ENCODE measurements at regions not wholly inside any gene's neighbourhood (a gene's known extent, or its start where the extent isn't known, plus 50 kb on each side); places are given as distances from the start of the nearest gene placed in this dataset.

- TF ChIP-seq POLR2A (IDR thresholded peaks at IDR 0.05; ENCODE audit: low read depth, low read length) (no peak), TAF1 (IDR thresholded peaks at IDR 0.05; ENCODE audit: borderline replicate concordance, low read depth, low read length) (no peak), POLR2AphosphoS5 (IDR thresholded peaks at IDR 0.05; ENCODE audit: low read depth, low read length) (no peak)
Measured at GRCh38 chr5:68534131-68534940, 318.8 kb downstream of the PIK3R1 start.

All from GM12892 (cell line).